T47D (cell line): ENCODE measurements at regions not wholly inside any gene's neighbourhood (a gene's known extent, or its start where the extent isn't known, plus 50 kb on each side); places are given as distances from the start of the nearest gene placed in this dataset.
"Not testable (repeated sequence)": the region's sequence is repeated elsewhere in the genome, so short reads cannot be mapped to it uniquely, and the experiment has no call there.

ENCODE experiments used
- DNase-seq, 2 experiments: peaks; one replicate each; pipeline versions ENCODE4 v3.0.0 to v3.0.0-alpha.2; 2011 to 2012; ENCODE audit warnings: low read depth in 1 of 2, low spot score in 1 of 2
- JUND ChIP-seq: IDR thresholded peaks from 2 replicates; pipeline ENCODE4 v1.6.1; 2012; ENCODE audit warnings: low read depth
- in situ Hi-C: cut with HindIII; loops from 2 replicates; pipeline ENCODE4 v1.10.0; 2016; ENCODE audit warnings: low sequenced_read_pairs, low pct_unique_long_range_greater_than_20kb

- in situ Hi-C loops, result not testable (repeated sequence)
Observed at GRCh38 chr21:32823296-32823695, 51.7 kb upstream of the PAXBP1 start.

GRCh38 chr21:32824950-32825349 lies 53.4 kb upstream of the PAXBP1 start:
- in situ Hi-C loops, result no loop called here
- TF ChIP-seq JUND, result no peak
- DNase-seq, result no peak

More at GRCh38 chr21:32823296-32823695, 51.7 kb upstream of the PAXBP1 start:
- DNase-seq, result not testable (repeated sequence)

GRCh38 chr21:32826329-32827167 lies 55.0 kb upstream of the PAXBP1 start:
- peak; percentile 33 to 84 for DNase-seq
- in situ Hi-C loops, result no loop called here
- TF ChIP-seq JUND, result no peak

GRCh38 chr21:32828908-32829307 lies 57.4 kb upstream of the PAXBP1 start:
- no peak for TF ChIP-seq JUND
- in situ Hi-C loops, result no loop called here
- no peak for DNase-seq

GRCh38 chr21:32829504-32829903 lies 57.9 kb upstream of the PAXBP1 start:
- no peak for TF ChIP-seq JUND
- in situ Hi-C loops, result no loop called here
- no peak for DNase-seq

- in situ Hi-C loops, DNase-seq: not testable (repeated sequence)
Observed at GRCh38 chr21:32831779-32832178, 60.2 kb upstream of the PAXBP1 start.

GRCh38 chr21:32834211-32834915 lies 62.8 kb upstream of the PAXBP1 start:
- DNase-seq, result no peak
- in situ Hi-C loops, result no loop called here

GRCh38 chr21:32834916-32835235 lies 63.3 kb upstream of the PAXBP1 start:
- TF ChIP-seq JUND, result no peak
- in situ Hi-C loops, result no loop called here

More at GRCh38 chr21:32834211-32834915, 62.8 kb upstream of the PAXBP1 start:
- no peak for TF ChIP-seq JUND

GRCh38 chr21:32842146-32842545 lies 70.6 kb upstream of the PAXBP1 start:
- DNase-seq, result no peak
- TF ChIP-seq JUND, result no peak
- in situ Hi-C loops, result no loop called here

More at GRCh38 chr21:32834916-32835235, 63.3 kb upstream of the PAXBP1 start:
- no peak for DNase-seq

- no peak for TF ChIP-seq JUND
- in situ Hi-C loops, result no loop called here
Observed at GRCh38 chr21:32843561-32843960, 72.0 kb upstream of the PAXBP1 start.

GRCh38 chr21:32844076-32844475 lies 72.5 kb upstream of the PAXBP1 start:
- DNase-seq, result no peak
- no peak for TF ChIP-seq JUND
- in situ Hi-C loops, result no loop called here

More at GRCh38 chr21:32843561-32843960, 72.0 kb upstream of the PAXBP1 start:
- DNase-seq, result no peak

- in situ Hi-C loops, result no loop called here
- TF ChIP-seq JUND, result no peak
- peak in 1 of 2 experiments; percentile 10 for DNase-seq
Observed at GRCh38 chr21:32844653-32845436, 73.3 kb upstream of the PAXBP1 start.

- in situ Hi-C loops, result no loop called here
- no peak for DNase-seq
- TF ChIP-seq JUND, result no peak
Observed at GRCh38 chr21:32858628-32859027, 87.1 kb upstream of the PAXBP1 start.
